PFSK-1 (cell line): ENCODE measurements at regions not wholly inside any gene's neighbourhood (a gene's known extent, or its start where the extent isn't known, plus 50 kb on each side); places are given as distances from the start of the nearest gene placed in this dataset.

Experiments
- POLR2AphosphoS5 ChIP-seq: IDR thresholded peaks from 2 replicates; pipeline ENCODE4 v1.6.1; 2012; ENCODE audit warnings: low read depth, mild to moderate bottlenecking, control low read depth, low read length, moderate library complexity
- REST ChIP-seq, 2 experiments: IDR thresholded peaks; 2 replicates each; pipeline versions ENCODE4 v1.6.1 to v1.8.0; 2011 to 2012; ENCODE audit warnings: low read depth in 2 of 2, low read length in 2 of 2, control low read depth in 1 of 2, inconsistent platforms in 1 of 2, mild to moderate bottlenecking in 1 of 2, moderate library complexity in 1 of 2; ENCODE audit not compliant: insufficient read depth in 1 of 2
- SIN3A ChIP-seq: IDR thresholded peaks from 2 replicates; pipeline ENCODE4 v1.6.1; 2012; ENCODE audit warnings: mild to moderate bottlenecking, low read length, moderate library complexity, borderline replicate concordance; ENCODE audit not compliant: insufficient read depth

- TF ChIP-seq POLR2AphosphoS5 (no peak), REST (IDR thresholded peaks at IDR 0.05; ENCODE audit: insufficient read depth in 1 of 2, low read depth in 2 of 2, low read length in 2 of 2) (no peak), SIN3A (no peak)
These were observed 88.8 kb upstream of the ARHGEF3 start for GRCh38 chr3:56890448-56891091.
